ENCODE measurements at regions not wholly inside any gene's neighbourhood (a gene's known extent, or its start where the extent isn't known, plus 50 kb on each side); places are given as distances from the start of the nearest gene placed in this dataset.

DNA sequence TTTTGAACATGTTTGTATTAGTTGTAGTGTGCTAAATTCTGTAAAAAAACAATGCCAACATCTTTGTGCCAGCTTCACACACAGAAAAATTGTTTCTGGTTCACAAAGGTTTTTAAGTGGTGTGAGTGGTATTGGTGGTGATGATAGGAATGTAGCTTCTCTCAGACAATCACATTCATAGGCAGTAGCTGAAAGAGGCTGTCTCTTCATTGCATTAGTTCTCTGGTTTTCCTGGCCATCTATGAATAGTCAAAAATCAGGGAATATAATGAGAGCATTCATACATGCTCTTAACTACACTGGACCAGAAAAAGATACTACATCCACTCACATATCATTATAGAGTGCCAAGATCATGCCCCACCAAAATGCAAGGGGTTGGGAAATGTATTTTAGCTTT, 433.5 kb downstream of the FLRT2 start:
- no peak for TF ChIP-seq POLR2A (IDR thresholded peaks at IDR 0.05)
- TF ChIP-seq, protein P1, sequence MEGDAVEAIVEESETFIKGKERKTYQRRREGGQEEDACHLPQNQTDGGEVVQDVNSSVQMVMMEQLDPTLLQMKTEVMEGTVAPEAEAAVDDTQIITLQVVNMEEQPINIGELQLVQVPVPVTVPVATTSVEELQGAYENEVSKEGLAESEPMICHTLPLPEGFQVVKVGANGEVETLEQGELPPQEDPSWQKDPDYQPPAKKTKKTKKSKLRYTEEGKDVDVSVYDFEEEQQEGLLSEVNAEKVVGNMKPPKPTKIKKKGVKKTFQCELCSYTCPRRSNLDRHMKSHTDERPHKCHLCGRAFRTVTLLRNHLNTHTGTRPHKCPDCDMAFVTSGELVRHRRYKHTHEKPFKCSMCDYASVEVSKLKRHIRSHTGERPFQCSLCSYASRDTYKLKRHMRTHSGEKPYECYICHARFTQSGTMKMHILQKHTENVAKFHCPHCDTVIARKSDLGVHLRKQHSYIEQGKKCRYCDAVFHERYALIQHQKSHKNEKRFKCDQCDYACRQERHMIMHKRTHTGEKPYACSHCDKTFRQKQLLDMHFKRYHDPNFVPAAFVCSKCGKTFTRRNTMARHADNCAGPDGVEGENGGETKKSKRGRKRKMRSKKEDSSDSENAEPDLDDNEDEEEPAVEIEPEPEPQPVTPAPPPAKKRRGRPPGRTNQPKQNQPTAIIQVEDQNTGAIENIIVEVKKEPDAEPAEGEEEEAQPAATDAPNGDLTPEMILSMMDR (IDR thresholded peaks at IDR 0.05) = no peak

All from adrenal gland (tissue), 5 donors.